GM12878 (cell line): ENCODE measurements at regions not wholly inside any gene's neighbourhood (a gene's known extent, or its start where the extent isn't known, plus 50 kb on each side); places are given as distances from the start of the nearest gene placed in this dataset.

ENCODE experiments used
- ATAC-seq: fragments of 200-7000 bp; cut with Tn5 transposase; 3 replicates; pipeline ENCODE4 v1.9.1; 2020; ENCODE audit warnings: mild to moderate bottlenecking, moderate library complexity
- BruUV-seq: library from RNA; stranded (reverse); fragments of 400-500 nt; replicated peaks from 2 replicates; lab custom pipeline; 2021; lab: Mats Ljungman, UMichigan
- CTCF ChIA-PET: fragments of 300-600 bp; sonication (Branson Sonifier 250); formaldehyde crosslinking; extraction: SDS; loops from one replicate; lab custom pipeline; 2021; ENCODE audit warnings: inconsistent platforms; lab: Yijun Ruan, JAX
- POLR2A ChIA-PET: fragments of 350-600 bp; formaldehyde crosslinking; extraction: SDS; loops from one replicate; lab custom pipeline; 2021; ENCODE audit warnings: inconsistent platforms; lab: Charles Lee
- RAD21 ChIA-PET: fragments of 300-600 bp; sonication (Branson Sonifier 250); formaldehyde crosslinking; loops from one replicate; lab custom pipeline; 2023; ENCODE audit warnings: antibody characterized with exemption; ENCODE audit not compliant: unreplicated experiment; lab: Charles Lee
- SMC1A ChIA-PET: fragments of 300-600 bp; sonication (Branson Sonifier 250); formaldehyde crosslinking; loops from one replicate; lab custom pipeline; 2023; ENCODE audit not compliant: unreplicated experiment, uncharacterized antibody; lab: Charles Lee
- DNase-seq: peaks from one replicate; pipeline ENCODE4 v3.0.0-alpha.2; 2011; ENCODE audit warnings: low read depth, low spot score
- FAIRE-seq: peaks from 3 replicates; lab custom pipeline; 2011; peaks lifted over from hg19 to GRCh38; lab: Jason Lieb, UNC
- H2AFZ ChIP-seq: 2 replicates; pipeline ENCODE4 v1.6.0; 2011; ENCODE audit warnings: low read depth, low read length, control low read depth; ENCODE audit not compliant: control insufficient read depth
- H3K27ac ChIP-seq: 2 replicates; pipeline ENCODE4 v1.5.1; 2011; ENCODE audit warnings: control low read depth; ENCODE audit not compliant: control insufficient read depth, insufficient read depth
- H3K27me3 ChIP-seq, 2 experiments: replicated peaks in 1 of 2; 2 replicates each; pipeline versions ENCODE4 v1.6.0 to v1.6.1; 2011; ENCODE audit warnings: low read length in 1 of 2; ENCODE audit not compliant: control insufficient read depth in 2 of 2, insufficient read depth in 2 of 2
- H3K36me3 ChIP-seq, 2 experiments: 2 replicates each; pipeline ENCODE4 v1.5.1; 2011; ENCODE audit warnings: low read length in 1 of 2; ENCODE audit not compliant: control insufficient read depth in 2 of 2, insufficient read depth in 2 of 2
- H3K4me1 ChIP-seq: 2 replicates; pipeline ENCODE4 v1.6.1; 2011; ENCODE audit warnings: mild to moderate bottlenecking, low read length, moderate library complexity, mixed read lengths; ENCODE audit not compliant: control insufficient read depth, insufficient read depth
- H3K4me2 ChIP-seq: 2 replicates; pipeline ENCODE4 v1.6.0; 2011; ENCODE audit warnings: control low read depth; ENCODE audit not compliant: control insufficient read depth, insufficient read depth
- H3K4me3 ChIP-seq: fragments of 200-600 bp; sonication (generic); 2 replicates; pipeline ENCODE4 v1.5.1; 2016
- H3K79me2 ChIP-seq: 2 replicates; pipeline ENCODE4 v1.6.0; 2011; ENCODE audit warnings: low read length; ENCODE audit not compliant: control insufficient read depth, insufficient read depth
- H3K9ac ChIP-seq: 2 replicates; pipeline ENCODE4 v1.8.0; 2011; ENCODE audit warnings: low read length, control low read depth, mixed read lengths; ENCODE audit not compliant: control insufficient read depth, insufficient read depth
- H3K9me3 ChIP-seq: replicated peaks from 3 replicates; pipeline ENCODE4 v1.5.1; 2011; ENCODE audit warnings: mild to moderate bottlenecking, low read length; ENCODE audit not compliant: control insufficient read depth, insufficient read depth
- H4K20me1 ChIP-seq: 2 replicates; pipeline ENCODE4 v1.6.0; 2011; ENCODE audit not compliant: control insufficient read depth, insufficient read depth
- BRCA1 ChIP-seq: IDR thresholded peaks from 2 replicates; pipeline ENCODE4 v1.6.1; 2011; ENCODE audit warnings: low read depth, low read length, improper control_type of control experiment
- EZH2 ChIP-seq: IDR thresholded peaks from 2 replicates; pipeline ENCODE4 v1.6.1; 2012; ENCODE audit warnings: low read depth, mild to moderate bottlenecking, control low read depth, inconsistent platforms, low read length, borderline replicate concordance; ENCODE audit not compliant: control insufficient read depth
- FOS ChIP-seq: IDR thresholded peaks from 3 replicates; pipeline ENCODE4 v1.6.1; 2011; ENCODE audit warnings: borderline replicate concordance; ENCODE audit not compliant: insufficient read length; ENCODE audit errors: extremely low read depth
- HCFC1 ChIP-seq: fragments of 150-350 bp; IDR thresholded peaks from 2 replicates; pipeline ENCODE4 v1.6.1; 2014; ENCODE audit warnings: low read length
- HDAC2 ChIP-seq: fragments of 200-600 bp; sonication (generic); IDR thresholded peaks from 2 replicates; pipeline ENCODE4 v1.6.1; 2017
- HSF1 ChIP-seq: fragments of 150-350 bp; IDR thresholded peaks from 2 replicates; pipeline ENCODE4 v1.6.1; 2014; ENCODE audit warnings: mild to moderate bottlenecking, low read depth, low read length
- JUNB ChIP-seq: IDR thresholded peaks from 2 replicates; pipeline ENCODE4 v1.6.1; 2016; ENCODE audit warnings: antibody characterized with exemption, mild to moderate bottlenecking
- MTA2 ChIP-seq: fragments of 450-650 bp; IDR thresholded peaks from 2 replicates; pipeline ENCODE4 v1.6.1; 2016; ENCODE audit warnings: low read depth, mild to moderate bottlenecking, moderate library complexity
- MTA3 ChIP-seq: IDR thresholded peaks from 2 replicates; pipeline ENCODE4 v1.6.1; 2012; ENCODE audit warnings: low read length, inconsistent platforms, borderline replicate concordance
- NFIC ChIP-seq: IDR thresholded peaks from 2 replicates; pipeline ENCODE4 v1.6.1; 2012; ENCODE audit warnings: low read depth, mild to moderate bottlenecking, inconsistent platforms, low read length, moderate library complexity
- PAX5 ChIP-seq: IDR thresholded peaks from 2 replicates; pipeline ENCODE4 v1.6.1; 2011; ENCODE audit warnings: low read depth, low read length, borderline replicate concordance
- TCF3 ChIP-seq: IDR thresholded peaks from 2 replicates; pipeline ENCODE4 v1.6.1; 2012; ENCODE audit warnings: low read depth, mild to moderate bottlenecking, low read length, borderline replicate concordance; ENCODE audit not compliant: insufficient read depth
- YY1 ChIP-seq: IDR thresholded peaks from 2 replicates; pipeline ENCODE4 v1.6.1; 2011; ENCODE audit warnings: low read depth, mild to moderate bottlenecking, low read length
- ZNF217 ChIP-seq: fragments of 450-650 bp; IDR thresholded peaks from 2 replicates; pipeline ENCODE4 v1.6.1; 2017; ENCODE audit warnings: antibody characterized with exemption, mild to moderate bottlenecking
- WGBS: methylation state at CpG from one replicate; pipeline ENCODE4 v1.1.6; 2016; ENCODE audit warnings: low lambda C conversion rate; ENCODE audit not compliant: insufficient replicate concordance, insufficient coverage; ENCODE audit errors: missing lambda C conversion rate; 5-methylcytosine and 5-hydroxymethylcytosine counted together
- in situ Hi-C: fragments of 300-500 bp; cut with MboI; formaldehyde crosslinking; loops from 9 replicates; pipeline ENCODE4 v1.14.3; 2018; ENCODE audit warnings: mixed read lengths
- intact Hi-C: fragments of 100-400 bp; cut with micrococcal nuclease; formaldehyde crosslinking; loops from one replicate; pipeline ENCODE4 v1.14.2; 2022; ENCODE audit not compliant: unreplicated experiment
- TF ChIP-seq, protein P1 (sequence below): fragments of 450-650 bp; IDR thresholded peaks from 2 replicates; pipeline ENCODE4 v1.6.1; 2017; ENCODE audit warnings: low read depth, mild to moderate bottlenecking, moderate library complexity

GRCh38 chr6:130676773-130677144, 150.4 kb upstream of the SMLR1 start:
- no peak overlapping the region for H3K9ac ChIP-seq
- CTCF ChIA-PET: interaction anchor here (0.6 to 1.9 kb wide), 7 partner anchors 21 to 409 kb away, joined by 3 to 7 read pairs (median 3); no protein-coding TSS in a partner anchor
- no peak overlapping the region for H3K27ac ChIP-seq
- intact Hi-C loops: no loop called here
- ATAC-seq (peak; percentile 23; the same call in 2 of the 3 replicates), DNase-seq (no peak), FAIRE-seq (no peak)
- RAD21 ChIA-PET: interaction anchor here (1.0 to 1.9 kb wide), 7 partner anchors 10 to 360 kb away, joined by 3 to 10 read pairs (median 5); no protein-coding TSS in a partner anchor
- H3K79me2 ChIP-seq: no peaks in the 10 kb centered on the region
- in situ Hi-C loops: no loop called here
- H3K4me2 ChIP-seq: no peak overlapping the region
- BruUV-seq: no TSS peak
- no peak overlapping the region for H2AFZ ChIP-seq
- H3K27me3 ChIP-seq: no peaks in the 10 kb centered on the region
- no peaks in the 10 kb centered on the region; the same call in 1 of the 2 replicates for H3K4me1 ChIP-seq
- no peaks in the 10 kb centered on the region; the same call in 2 of the 3 replicates for H3K9me3 ChIP-seq
- H3K36me3 ChIP-seq: no peaks in the 10 kb centered on the region
- POLR2A ChIA-PET: no interaction called here
- H3K4me3 ChIP-seq: no peak overlapping the region
- 0% methylated on average over 1 of the region's 1 CpG for WGBS
- SMC1A ChIA-PET: interaction anchor here (0.6 to 3.1 kb wide), 11 partner anchors 15 to 399 kb away, joined by 3 to 12 read pairs (median 4); no protein-coding TSS in a partner anchor
- TF ChIP-seq TCF3: no peak
- no peak for TF ChIP-seq ZNF217
- no peak for TF ChIP-seq YY1
- TF ChIP-seq BRCA1: no peak
- no peak for TF ChIP-seq HCFC1
- TF ChIP-seq HDAC2: no peak
- no peak for TF ChIP-seq FOS
- TF ChIP-seq MTA2: no peak
- no peak for TF ChIP-seq PAX5
- H4K20me1 ChIP-seq: no peaks in the 10 kb centered on the region

DNA sequence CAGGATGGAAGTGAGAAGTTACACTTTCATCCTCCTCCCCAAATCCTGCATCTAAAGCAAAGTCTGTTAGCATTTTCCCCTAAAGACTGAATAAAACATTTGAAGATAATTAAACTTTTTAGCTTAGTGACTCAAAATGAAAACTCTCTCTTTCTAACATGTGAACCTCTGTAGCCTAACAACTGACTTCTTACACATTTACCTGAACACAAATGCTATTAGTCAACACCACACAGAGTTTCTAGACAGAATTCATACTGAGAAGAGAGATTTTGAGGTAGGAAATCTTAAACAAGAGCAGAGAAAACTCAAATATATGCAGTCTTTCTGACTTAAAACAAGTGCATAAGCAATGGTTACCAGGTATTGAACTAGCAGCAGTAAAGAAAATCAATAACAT, 149.9 kb upstream of the SMLR1 start:
- Histone ChIP-seq H3K4me1 (no peaks in the 10 kb centered on the region; the same call in 1 of the 2 replicates), H3K36me3 (no peaks in the 10 kb centered on the region), H3K9me3 (no peaks in the 10 kb centered on the region), H3K27me3 (no peaks in the 10 kb centered on the region), H3K4me2 (no peak overlapping the region), H3K4me3 (no peak overlapping the region), H3K9ac (no peak overlapping the region), H4K20me1 (no peaks in the 10 kb centered on the region), H2AFZ (no peak overlapping the region), H3K27ac (no peak overlapping the region), H3K79me2 (no peaks in the 10 kb centered on the region)
- CTCF ChIA-PET: interaction anchor here (0.9 to 1.1 kb wide), 2 partner anchors 23 to 165 kb away, joined by 4 read pairs; no protein-coding TSS in a partner anchor
- TF ChIP-seq EZH2 (no peak), MTA3 (no peak), JUNB (peak; percentile 65), MTA2 (peak; percentile 46; the same call in 1 of the 2 replicates), NFIC (peak; percentile 34; the same call in 1 of the 2 replicates), HSF1 (no peak)
- TF ChIP-seq, protein P1, sequence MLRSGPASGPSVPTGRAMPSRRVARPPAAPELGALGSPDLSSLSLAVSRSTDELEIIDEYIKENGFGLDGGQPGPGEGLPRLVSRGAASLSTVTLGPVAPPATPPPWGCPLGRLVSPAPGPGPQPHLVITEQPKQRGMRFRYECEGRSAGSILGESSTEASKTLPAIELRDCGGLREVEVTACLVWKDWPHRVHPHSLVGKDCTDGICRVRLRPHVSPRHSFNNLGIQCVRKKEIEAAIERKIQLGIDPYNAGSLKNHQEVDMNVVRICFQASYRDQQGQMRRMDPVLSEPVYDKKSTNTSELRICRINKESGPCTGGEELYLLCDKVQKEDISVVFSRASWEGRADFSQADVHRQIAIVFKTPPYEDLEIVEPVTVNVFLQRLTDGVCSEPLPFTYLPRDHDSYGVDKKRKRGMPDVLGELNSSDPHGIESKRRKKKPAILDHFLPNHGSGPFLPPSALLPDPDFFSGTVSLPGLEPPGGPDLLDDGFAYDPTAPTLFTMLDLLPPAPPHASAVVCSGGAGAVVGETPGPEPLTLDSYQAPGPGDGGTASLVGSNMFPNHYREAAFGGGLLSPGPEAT: peak; percentile 48; the same call in 1 of the 2 replicates
- intact Hi-C loops (no loop called here), in situ Hi-C loops (no loop called here)
- ATAC-seq (peak; percentile 79), DNase-seq (no peak), FAIRE-seq (no peak)
- RAD21 ChIA-PET: no interaction called here
- POLR2A ChIA-PET: no interaction called here
- SMC1A ChIA-PET: interaction anchor here (2.6 to 3.1 kb wide), 2 partner anchors 21 to 102 kb away, joined by 12 read pairs; no protein-coding TSS in a partner anchor
- BruUV-seq: no TSS peak
